H1 (cell line): ENCODE measurements at regions not wholly inside any gene's neighbourhood (a gene's known extent, or its start where the extent isn't known, plus 50 kb on each side); places are given as distances from the start of the nearest gene placed in this dataset.

Experiments
- CTCF ChIA-PET: fragments of 300-600 bp; sonication (Branson Sonifier 250); formaldehyde crosslinking; loops from one replicate; lab custom pipeline; 2021; ENCODE audit not compliant: partially characterized antibody; lab: Charles Lee
- POLR2A ChIA-PET: fragments of 300-600 bp; sonication (Branson Sonifier 250); formaldehyde crosslinking; loops from one replicate; lab custom pipeline; 2021; ENCODE audit warnings: inconsistent platforms; ENCODE audit not compliant: partially characterized antibody; lab: Charles Lee
- DNase-seq, 2 experiments: peaks; one replicate each; pipeline versions ENCODE4 v3.0.0 to v3.0.0-alpha.2; 2010 to 2022; ENCODE audit warnings: low spot score in 2 of 2, low read depth in 1 of 2, mixed read lengths in 1 of 2
- FAIRE-seq: peaks from 2 replicates; lab custom pipeline; 2011; peaks lifted over from hg19 to GRCh38; lab: Jason Lieb, UNC
- H2AFZ ChIP-seq: 2 replicates; pipeline ENCODE4 v1.8.1; 2012; ENCODE audit warnings: low read length, inconsistent platforms
- H2AK5ac ChIP-seq: 2 replicates; pipeline ENCODE4 v1.6.1; 2013; ENCODE audit warnings: low read depth, low read length
- H2BK120ac ChIP-seq: replicated peaks from 2 replicates; pipeline ENCODE3; 2013; ENCODE audit warnings: low read depth, low read length, inconsistent platforms
- H2BK12ac ChIP-seq: 2 replicates; pipeline ENCODE4 v1.6.1; 2013; ENCODE audit warnings: low read depth, low read length
- H2BK15ac ChIP-seq: 2 replicates; pipeline ENCODE4 v1.6.1; 2013; ENCODE audit warnings: low read length
- H2BK20ac ChIP-seq: 2 replicates; pipeline ENCODE4 v1.6.1; 2013; ENCODE audit warnings: low read length
- H2BK5ac ChIP-seq: 2 replicates; pipeline ENCODE4 v1.6.1; 2013; ENCODE audit warnings: low read depth, low read length
- H3K14ac ChIP-seq: 2 replicates; pipeline ENCODE4 v1.6.1; 2013; ENCODE audit warnings: inconsistent platforms; ENCODE audit not compliant: insufficient read length
- H3K18ac ChIP-seq: 2 replicates; pipeline ENCODE4 v1.6.1; 2013; ENCODE audit warnings: low read length; ENCODE audit errors: extremely low read depth
- H3K23ac ChIP-seq: 2 replicates; pipeline ENCODE4 v1.6.1; 2013; ENCODE audit warnings: inconsistent platforms; ENCODE audit not compliant: insufficient read length
- H3K23me2 ChIP-seq: 2 replicates; pipeline ENCODE4 v1.6.1; 2013; ENCODE audit warnings: low read depth, low read length
- H3K27ac ChIP-seq: 2 replicates; pipeline ENCODE4 v1.6.1; 2011; ENCODE audit warnings: low read depth, low read length, inconsistent platforms
- H3K27me3 ChIP-seq, 4 experiments: replicated peaks in 1 of 4; 1 replicate in 1 of 4; 2 replicates in 3 of 4; pipeline versions ENCODE4 v1.6.1 to v1.8.1; 2011 to 2013; ENCODE audit warnings: low read length in 3 of 4, mild to moderate bottlenecking in 3 of 4, inconsistent platforms in 2 of 4, mixed read lengths in 2 of 4, moderate library complexity in 1 of 4; ENCODE audit not compliant: control insufficient read depth in 3 of 4, insufficient read depth in 3 of 4; ENCODE audit errors: extremely low read depth in 1 of 4
- H3K36me3 ChIP-seq, 4 experiments: 2 replicates each; pipeline versions ENCODE4 v1.6.1 to v1.8.1; 2011 to 2013; ENCODE audit warnings: mild to moderate bottlenecking in 4 of 4, low read length in 3 of 4, moderate library complexity in 2 of 4, control low read depth in 1 of 4, inconsistent platforms in 1 of 4; ENCODE audit not compliant: insufficient read depth in 4 of 4, control insufficient read depth in 2 of 4
- H3K4ac ChIP-seq: replicated peaks from 2 replicates; pipeline ENCODE3; 2013; ENCODE audit warnings: low read length, low read depth, mixed read lengths, inconsistent platforms; ENCODE audit not compliant: insufficient read length
- H3K4me1 ChIP-seq, 4 experiments: replicated peaks in 1 of 4; 1 replicate in 1 of 4; 2 replicates in 3 of 4; pipeline versions ENCODE4 v1.6.1 to v1.8.1; 2011 to 2013; ENCODE audit warnings: low read length in 3 of 4, inconsistent platforms in 2 of 4, mixed read lengths in 1 of 4; ENCODE audit not compliant: insufficient read depth in 4 of 4, control insufficient read depth in 3 of 4
- H3K4me2 ChIP-seq, 2 experiments: 2 replicates each; pipeline versions ENCODE4 v1.6.1 to v1.8.1; 2011 to 2013; ENCODE audit warnings: low read depth in 2 of 2, low read length in 2 of 2, control low read depth in 1 of 2, inconsistent platforms in 1 of 2, mild to moderate bottlenecking in 1 of 2; ENCODE audit not compliant: insufficient read depth in 1 of 2
- H3K4me3 ChIP-seq, 4 experiments: fragments of 200-600, 300-600 bp in 1 of 4; sonication (generic), shearing (Covaris generic), sonication (Bioruptor Twin) in 1 of 4; 2 replicates each; pipeline versions ENCODE4 v1.5.1 to v1.8.1; 2011 to 2016; ENCODE audit warnings: low read length in 4 of 4, low read depth in 3 of 4, control low read depth in 2 of 4, inconsistent platforms in 2 of 4, mild to moderate bottlenecking in 2 of 4, mixed read lengths in 1 of 4, moderate library complexity in 1 of 4; ENCODE audit not compliant: insufficient read depth in 2 of 4; ENCODE audit errors: extremely low read depth in 1 of 4
- H3K56ac ChIP-seq: replicated peaks from 2 replicates; pipeline ENCODE3; 2013; ENCODE audit warnings: low read depth, mild to moderate bottlenecking, mixed read lengths, low read length, inconsistent platforms; ENCODE audit not compliant: insufficient read length
- H3K79me1 ChIP-seq: 2 replicates; pipeline ENCODE4 v1.6.1; 2013; ENCODE audit warnings: low read depth, low read length, control low read depth
- H3K79me2 ChIP-seq, 2 experiments: 2 replicates each; pipeline versions ENCODE4 v1.6.1 to v1.8.1; 2012 to 2013; ENCODE audit warnings: low read length in 2 of 2, mild to moderate bottlenecking in 2 of 2, inconsistent platforms in 1 of 2; ENCODE audit not compliant: insufficient read depth in 2 of 2, control insufficient read depth in 1 of 2
- H3K9ac ChIP-seq, 4 experiments: replicated peaks in 1 of 4; 1 replicate in 1 of 4; 2 replicates in 3 of 4; pipeline versions ENCODE4 v1.6.1 to v1.8.1; 2011 to 2013; ENCODE audit warnings: low read depth in 3 of 4, low read length in 3 of 4, control low read depth in 2 of 4, mild to moderate bottlenecking in 2 of 4, moderate library complexity in 2 of 4, inconsistent platforms in 1 of 4; ENCODE audit errors: extremely low read depth in 1 of 4
- H3K9me3 ChIP-seq, 2 experiments: 2 replicates each; pipeline versions ENCODE4 v1.6.1 to v1.8.1; 2012 to 2013; ENCODE audit warnings: mild to moderate bottlenecking in 2 of 2, moderate library complexity in 2 of 2, control low read depth in 1 of 2, inconsistent platforms in 1 of 2, low read depth in 1 of 2, low read length in 1 of 2, mixed read lengths in 1 of 2; ENCODE audit not compliant: insufficient read depth in 2 of 2
- H4K20me1 ChIP-seq, 2 experiments: replicated peaks in 1 of 2; 2 replicates each; pipeline versions ENCODE3 to v1.8.1; 2011 to 2013; ENCODE audit warnings: inconsistent platforms in 2 of 2, low read length in 2 of 2, mild to moderate bottlenecking in 1 of 2; ENCODE audit not compliant: insufficient read depth in 2 of 2, control insufficient read depth in 1 of 2
- H4K5ac ChIP-seq: 2 replicates; pipeline ENCODE4 v1.6.1; 2013; ENCODE audit warnings: low read length, low read depth, mixed read lengths, inconsistent platforms; ENCODE audit not compliant: insufficient read length
- H4K8ac ChIP-seq: 2 replicates; pipeline ENCODE4 v1.8.0; 2013; ENCODE audit warnings: mild to moderate bottlenecking, moderate library complexity, low read length, inconsistent platforms; ENCODE audit not compliant: insufficient read depth; ENCODE audit errors: extremely low read depth
- H4K91ac ChIP-seq: replicated peaks from 2 replicates; pipeline ENCODE3; 2013; ENCODE audit warnings: low read length, mixed read lengths, inconsistent platforms; ENCODE audit not compliant: insufficient read length
- BRCA1 ChIP-seq: IDR thresholded peaks from 2 replicates; pipeline ENCODE4 v1.6.1; 2012; ENCODE audit warnings: low read depth, low read length, improper control_type of control experiment
- CBX5 ChIP-seq: fragments of 300-800, 300-1000 bp; sonication (generic); IDR thresholded peaks from 2 replicates; pipeline ENCODE4 v1.7.1; 2016; ENCODE audit warnings: antibody characterized with exemption, low read length, low read depth
- CTBP2 ChIP-seq: IDR thresholded peaks from 2 replicates; pipeline ENCODE4 v1.7.0; 2011; ENCODE audit warnings: borderline replicate concordance, mild to moderate bottlenecking, moderate library complexity, mixed read lengths, low read length; ENCODE audit not compliant: insufficient read depth, insufficient read length
- EGR1 ChIP-seq: IDR thresholded peaks from 2 replicates; pipeline ENCODE4 v1.6.1; 2011; ENCODE audit warnings: low read depth, low read length, borderline replicate concordance
- HDAC6 ChIP-seq: IDR thresholded peaks from one replicate; pipeline ENCODE4 v1.7.1; 2012; ENCODE audit warnings: low read depth, mild to moderate bottlenecking, inconsistent platforms, low read length, moderate library complexity
- KDM5A ChIP-seq: fragments of 200-600 bp; IDR thresholded peaks from 2 replicates; pipeline ENCODE4 v1.7.1; 2012; ENCODE audit warnings: mild to moderate bottlenecking, low read length, inconsistent platforms, mixed read lengths
- MAFK ChIP-seq: IDR thresholded peaks from 2 replicates; pipeline ENCODE4 v1.6.1; 2012; ENCODE audit warnings: low read depth, mild to moderate bottlenecking, improper control_type of control experiment, low read length
- RNF2 ChIP-seq: fragments of 200-900, 300-1000 bp; sonication (generic); IDR thresholded peaks from 2 replicates; pipeline ENCODE4 v1.7.1; 2016; ENCODE audit warnings: borderline replicate concordance, low read depth, mild to moderate bottlenecking, antibody characterized with exemption, low read length; ENCODE audit not compliant: poor library complexity, severe bottlenecking; ENCODE audit errors: missing control alignments
- SAP30 ChIP-seq: fragments of 300-600 bp; sonication (generic); IDR thresholded peaks from 2 replicates; pipeline ENCODE4 v1.7.1; 2012; ENCODE audit warnings: low read length, moderate library complexity, mild to moderate bottlenecking, inconsistent platforms; ENCODE audit not compliant: insufficient read depth, insufficient replicate concordance
- WGBS, 2 experiments: shearing (Covaris generic) in 1 of 2; methylation state at CpG; one replicate each; pipeline versions ENCODE4 v1.1.6 to v1.1.7; 2013 to 2015; ENCODE audit warnings: low lambda C conversion rate in 2 of 2, mixed read lengths in 2 of 2, inconsistent platforms in 1 of 2, low coverage in 1 of 2, missing lambda C conversion rate in 1 of 2; ENCODE audit not compliant: insufficient replicate concordance in 2 of 2, insufficient coverage in 1 of 2, insufficient read length in 1 of 2; ENCODE audit errors: extremely low coverage in 1 of 2, missing lambda C conversion rate in 1 of 2; 5-methylcytosine and 5-hydroxymethylcytosine counted together

GRCh38 chr15:36400936-36401585 lies 178.4 kb upstream of the CDIN1 start:
- Histone ChIP-seq H3K4me1 (peaks cover 0 to 5% (median under 1%) of the 10 kb centered on the region in 4 experiments; a peak in 2 of 7 replicates), H3K4ac (no peak overlapping the region), H3K23me2 (no peaks in the 10 kb centered on the region), H3K23ac (no peak overlapping the region), H2BK120ac (no peak overlapping the region), H2AK5ac (no peak overlapping the region), H3K9me3 (no peaks in the 10 kb centered on the region), H3K14ac (no peak overlapping the region), H3K27me3 (no peaks in the 10 kb centered on the region), H3K79me1 (no peaks in the 10 kb centered on the region), H4K91ac (no peak overlapping the region), H4K20me1 (no peaks in the 10 kb centered on the region), H4K8ac (no peak overlapping the region), H2BK20ac (no peak overlapping the region), H2AFZ (no peak overlapping the region), H3K36me3 (no peaks in the 10 kb centered on the region), H2BK15ac (no peak overlapping the region), H2BK12ac (no peak overlapping the region), H3K56ac (no peak overlapping the region), H3K4me3 (no peak overlapping the region), H3K9ac (no peak overlapping the region), H3K18ac (no peak overlapping the region), H2BK5ac (no peak overlapping the region), H3K79me2 (no peaks in the 10 kb centered on the region), H3K27ac (no peak overlapping the region), H4K5ac (no peak overlapping the region), H3K4me2 (no peak overlapping the region)
- DNase-seq (no peak), FAIRE-seq (no peak)
- TF ChIP-seq SAP30: no peak
- no peak for TF ChIP-seq CBX5
- TF ChIP-seq CTBP2: no peak
- TF ChIP-seq KDM5A: no peak
- no peak for TF ChIP-seq RNF2
- no peak for TF ChIP-seq BRCA1
- no peak for TF ChIP-seq EGR1
- no peak for TF ChIP-seq MAFK
- no peak for TF ChIP-seq HDAC6
- WGBS, 2 experiments: 92% methylated on average over 3 of the region's 3 CpGs; no CpG with 5 or more reads in 1 of the 2 experiments
- ChIA-PET CTCF (no interaction called here), POLR2A (interaction anchor here (0.7 kb wide), 1 partner anchor 479 kb away, joined by 3 read pairs; no protein-coding TSS in a partner anchor)
